NCI-H1105 (cell line): ENCODE measurements at regions not wholly inside any gene's neighbourhood (a gene's known extent, or its start where the extent isn't known, plus 50 kb on each side); places are given as distances from the start of the nearest gene placed in this dataset.
A peak's percentile ranks its signal among the peaks of the same experiment; 100 is the strongest.
"Not testable (repeated sequence)": the region's sequence is repeated elsewhere in the genome, so short reads cannot be mapped to it uniquely, and the experiment has no call there.

ENCODE experiments used
- DNase-seq: peaks from one replicate; lab custom pipeline; 2025; lab: John Stamatoyannopoulos, UW

- DNase-seq, result no peak
These were observed 194.9 kb downstream of the LRATD1 start for GRCh38 chr2:14827226-14828023.

GRCh38 chr2:14828223-14828622 lies 195.7 kb downstream of the LRATD1 start:
- DNase-seq, result no peak

GRCh38 chr2:14828968-14829367 lies 196.5 kb downstream of the LRATD1 start:
- DNase-seq, result no peak

- DNase-seq, result no peak
These were observed 198.9 kb downstream of the LRATD1 start for GRCh38 chr2:14831458-14831857.

- no peak for DNase-seq
These were observed 211.1 kb downstream of the LRATD1 start for GRCh38 chr2:14843507-14844204.

GRCh38 chr2:14855751-14856150 lies 223.2 kb downstream of the LRATD1 start:
- DNase-seq, result no peak

- no peak for DNase-seq
These were observed 228.7 kb downstream of the LRATD1 start for GRCh38 chr2:14861181-14861580.

- DNase-seq, result peak; percentile 78
These were observed 234.3 kb downstream of the LRATD1 start for GRCh38 chr2:14866736-14867352.

GRCh38 chr2:14867853-14868252 lies 235.3 kb downstream of the LRATD1 start:
- no peak for DNase-seq

- no peak for DNase-seq
These were observed 240.3 kb downstream of the LRATD1 start for GRCh38 chr2:14872779-14873325.

GRCh38 chr2:14881651-14882327 lies 249.3 kb downstream of the LRATD1 start:
- DNase-seq, result no peak

GRCh38 chr2:14884651-14885050 lies 252.1 kb downstream of the LRATD1 start:
- no peak for DNase-seq

- no peak for DNase-seq
These were observed 259.0 kb downstream of the LRATD1 start for GRCh38 chr2:14891546-14891945.

- DNase-seq, result no peak
These were observed 264.0 kb downstream of the LRATD1 start for GRCh38 chr2:14896330-14897030.

GRCh38 chr2:14899621-14900414 lies 267.3 kb downstream of the LRATD1 start:
- no peak for DNase-seq

GRCh38 chr2:14901737-14902136 lies 269.2 kb downstream of the LRATD1 start:
- no peak for DNase-seq

GRCh38 chr2:14902953-14903352 lies 270.4 kb downstream of the LRATD1 start:
- DNase-seq, result no peak

GRCh38 chr2:14903709-14904374 lies 271.3 kb downstream of the LRATD1 start:
- no peak for DNase-seq

GRCh38 chr2:14904378-14904777 lies 271.9 kb downstream of the LRATD1 start:
- not testable (repeated sequence) for DNase-seq

GRCh38 chr2:14905571-14905970 lies 273.1 kb downstream of the LRATD1 start:
- no peak for DNase-seq
